Parathyroid adenoma (tissue), 2 donors: ENCODE measurements at regions not wholly inside any gene's neighbourhood (a gene's known extent, or its start where the extent isn't known, plus 50 kb on each side); places are given as distances from the start of the nearest gene placed in this dataset.

ENCODE experiments used
- H2AFZ ChIP-seq: fragments of 300-600 bp; sonication (generic); one replicate; pipeline ENCODE4 v1.7.0; 2017; ENCODE audit warnings: antibody characterized with exemption, mild to moderate bottlenecking
- H3K27ac ChIP-seq: fragments of 300-600 bp; sonication (generic); one replicate; pipeline ENCODE4 v1.7.0; 2017
- H3K27me3 ChIP-seq: fragments of 300-600 bp; sonication (generic); one replicate; pipeline ENCODE4 v1.7.0; 2017; ENCODE audit warnings: low read length; ENCODE audit not compliant: control insufficient read depth, insufficient read depth
- H3K36me3 ChIP-seq: fragments of 300-600 bp; sonication (generic); one replicate; pipeline ENCODE4 v1.7.0; 2017; ENCODE audit warnings: low read length; ENCODE audit not compliant: control insufficient read depth, insufficient read depth
- H3K4me1 ChIP-seq: fragments of 300-600 bp; sonication (generic); one replicate; pipeline ENCODE4 v1.7.0; 2017; ENCODE audit warnings: control low read depth
- H3K4me2 ChIP-seq: fragments of 300-600 bp; sonication (generic); one replicate; pipeline ENCODE4 v1.7.0; 2017; ENCODE audit warnings: low read length
- H3K4me3 ChIP-seq: fragments of 300-600 bp; sonication (generic); one replicate; pipeline ENCODE4 v1.7.0; 2017; ENCODE audit warnings: low read depth, low read length
- H3K79me2 ChIP-seq: fragments of 300-600 bp; sonication (generic); one replicate; pipeline ENCODE4 v1.7.0; 2017; ENCODE audit warnings: control low read depth
- H3K9ac ChIP-seq: fragments of 300-600 bp; sonication (generic); one replicate; pipeline ENCODE4 v1.7.0; 2017; ENCODE audit warnings: mild to moderate bottlenecking
- H3K9me3 ChIP-seq: fragments of 300-600 bp; sonication (generic); one replicate; pipeline ENCODE4 v1.7.0; 2017; ENCODE audit warnings: low read length; ENCODE audit not compliant: control insufficient read depth
- CTCF ChIP-seq: fragments of 300-600 bp; sonication (generic); IDR thresholded peaks from one replicate; pipeline ENCODE4 v1.7.0; 2017; ENCODE audit warnings: antibody characterized with exemption, mild to moderate bottlenecking
- donor health status: primary hyperparathyroidism.

- Histone ChIP-seq H3K4me2 (no peak overlapping the region), H3K79me2 (no peaks in the 10 kb centered on the region), H3K9me3 (no peaks in the 10 kb centered on the region), H3K4me3 (no peak overlapping the region), H3K9ac (no peak overlapping the region), H3K36me3 (no peaks in the 10 kb centered on the region), H3K27me3 (no peaks in the 10 kb centered on the region), H3K4me1 (no peaks in the 10 kb centered on the region), H2AFZ (no peak overlapping the region), H3K27ac (no peak overlapping the region)
- TF ChIP-seq CTCF: no peak
Measured at GRCh38 chr10:118937226-118937625, 92.3 kb upstream of the NANOS1 start.

GRCh38 chr10:118939211-118940007, 90.1 kb upstream of the NANOS1 start:
- Histone ChIP-seq H3K27me3 (no peaks in the 10 kb centered on the region), H3K9ac (no peak overlapping the region), H3K79me2 (no peaks in the 10 kb centered on the region), H2AFZ (no peak overlapping the region), H3K4me1 (no peaks in the 10 kb centered on the region), H3K4me3 (no peak overlapping the region), H3K4me2 (no peak overlapping the region), H3K36me3 (no peaks in the 10 kb centered on the region), H3K27ac (no peak overlapping the region), H3K9me3 (no peaks in the 10 kb centered on the region)
- TF ChIP-seq CTCF: no peak

GRCh38 chr10:118940386-118940785, 89.1 kb upstream of the NANOS1 start:
- Histone ChIP-seq H3K4me2 (no peak overlapping the region), H3K9ac (no peak overlapping the region), H3K36me3 (no peaks in the 10 kb centered on the region), H3K79me2 (no peaks in the 10 kb centered on the region), H2AFZ (no peak overlapping the region), H3K4me1 (no peaks in the 10 kb centered on the region), H3K9me3 (no peaks in the 10 kb centered on the region), H3K4me3 (no peak overlapping the region), H3K27me3 (no peaks in the 10 kb centered on the region), H3K27ac (no peak overlapping the region)
- TF ChIP-seq CTCF: no peak

- H3K27ac ChIP-seq: no peak overlapping the region
- H3K9me3 ChIP-seq: no peaks in the 10 kb centered on the region
- no peak overlapping the region for H3K4me3 ChIP-seq
- no peaks in the 10 kb centered on the region for H3K27me3 ChIP-seq
- H3K9ac ChIP-seq: no peak overlapping the region
- no peak overlapping the region for H2AFZ ChIP-seq
- no peaks in the 10 kb centered on the region for H3K79me2 ChIP-seq
- H3K4me1 ChIP-seq: no peaks in the 10 kb centered on the region
- H3K36me3 ChIP-seq: no peaks in the 10 kb centered on the region
- TF ChIP-seq CTCF: no peak
- H3K4me2 ChIP-seq: no peak overlapping the region
Measured at GRCh38 chr10:118943253-118943652, 86.3 kb upstream of the NANOS1 start.
